Right atrium auricular region (tissue), 2 donors: ENCODE measurements at regions not wholly inside any gene's neighbourhood (a gene's known extent, or its start where the extent isn't known, plus 50 kb on each side); places are given as distances from the start of the nearest gene placed in this dataset.

ENCODE experiments used
- DNase-seq: peaks from one replicate; pipeline ENCODE4 v3.0.0-alpha.2; 2019; ENCODE audit warnings: low spot score
- H3K27ac ChIP-seq, 2 donors: fragments of 200-600 bp; sonication (generic); 1 replicate in 1 of 2; 2 replicates in 1 of 2; pipeline ENCODE4 v1.5.1; 2016 to 2019
- H3K27me3 ChIP-seq, 2 donors: fragments of 200-600 bp; sonication (generic); one replicate each; pipeline versions ENCODE4 v1.5.1 to v1.6.0; 2017 to 2019
- H3K36me3 ChIP-seq: fragments of 200-600 bp; sonication (generic); one replicate; pipeline ENCODE4 v1.5.1; 2016
- H3K4me1 ChIP-seq, 2 donors: fragments of 200-600 bp; sonication (generic); one replicate each; pipeline versions ENCODE4 v1.5.1 to v1.6.0; 2017 to 2019
- H3K4me3 ChIP-seq, 2 donors: fragments of 200-600 bp; sonication (generic); 1 replicate in 1 of 2; 2 replicates in 1 of 2; pipeline ENCODE4 v1.5.1; 2017 to 2019; ENCODE audit warnings: mild to moderate bottlenecking in 1 of 2, moderate library complexity in 1 of 2
- H3K9me3 ChIP-seq, 2 donors: fragments of 200-600 bp; sonication (generic); one replicate each; pipeline ENCODE4 v1.5.1; 2019
- CTCF ChIP-seq, 2 donors: fragments of 200-600 bp; sonication (generic); IDR thresholded peaks; one replicate each; pipeline ENCODE4 v1.5.1; 2019; ENCODE audit warnings: antibody characterized with exemption in 2 of 2

- no peak for DNase-seq
- no peak for TF ChIP-seq CTCF (IDR thresholded peaks at IDR 0.05)
- Histone ChIP-seq H3K36me3 (no peaks in the 10 kb centered on the region), H3K27ac (no peak overlapping the region), H3K4me3 (no peak overlapping the region), H3K4me1 (peaks cover 0 to 9% of the 10 kb centered on the region in 2 donors), H3K9me3 (no peaks in the 10 kb centered on the region), H3K27me3 (no peaks in the 10 kb centered on the region)
Measured at GRCh38 chr1:67947114-67947513, 103.3 kb downstream of the DIRAS3 start.

GRCh38 chr1:67945733-67946374 is 104.6 kb downstream of the DIRAS3 start:
- no peak for DNase-seq
- Histone ChIP-seq H3K36me3 (no peaks in the 10 kb centered on the region), H3K27ac (no peak overlapping the region), H3K27me3 (no peaks in the 10 kb centered on the region), H3K4me1 (peaks cover 0 to 9% of the 10 kb centered on the region in 2 donors), H3K4me3 (no peak overlapping the region), H3K9me3 (no peaks in the 10 kb centered on the region)
- no peak for TF ChIP-seq CTCF (IDR thresholded peaks at IDR 0.05)

GRCh38 chr1:67942274-67942673 is 108.2 kb downstream of the DIRAS3 start:
- Histone ChIP-seq H3K27ac (no peak overlapping the region), H3K9me3 (no peaks in the 10 kb centered on the region), H3K36me3 (no peaks in the 10 kb centered on the region), H3K27me3 (no peaks in the 10 kb centered on the region), H3K4me1 (peaks cover 0 to 19% of the 10 kb centered on the region in 2 donors), H3K4me3 (no peak overlapping the region)
- TF ChIP-seq CTCF (IDR thresholded peaks at IDR 0.05): no peak
- no peak for DNase-seq

DNA sequence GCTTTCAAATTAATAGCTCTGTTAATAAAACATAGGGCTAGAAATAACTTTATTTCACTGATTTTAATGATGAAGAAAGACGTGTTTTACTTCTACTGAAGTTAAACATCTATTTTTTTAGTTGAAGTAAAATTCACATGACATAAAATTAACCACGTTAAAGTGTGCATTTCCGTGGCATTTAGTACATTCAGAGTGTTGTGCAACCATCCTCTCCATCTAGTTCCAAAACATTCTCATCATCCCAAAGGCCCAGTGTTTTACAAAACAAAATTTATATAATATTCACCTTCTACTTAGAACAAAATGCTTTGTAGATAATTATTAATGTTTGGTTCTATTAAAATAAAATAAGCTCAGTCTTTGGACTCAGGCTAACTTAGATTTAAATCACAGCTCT is 108.5 kb upstream of the GNG12 start:
- Histone ChIP-seq H3K9me3 (no peaks in the 10 kb centered on the region), H3K4me3 (no peak overlapping the region), H3K36me3 (no peaks in the 10 kb centered on the region), H3K27me3 (no peaks in the 10 kb centered on the region), H3K4me1 (peaks cover 0 to 19% of the 10 kb centered on the region in 2 donors), H3K27ac (no peak overlapping the region)
- TF ChIP-seq CTCF (IDR thresholded peaks at IDR 0.05): no peak
- DNase-seq: no peak

DNA sequence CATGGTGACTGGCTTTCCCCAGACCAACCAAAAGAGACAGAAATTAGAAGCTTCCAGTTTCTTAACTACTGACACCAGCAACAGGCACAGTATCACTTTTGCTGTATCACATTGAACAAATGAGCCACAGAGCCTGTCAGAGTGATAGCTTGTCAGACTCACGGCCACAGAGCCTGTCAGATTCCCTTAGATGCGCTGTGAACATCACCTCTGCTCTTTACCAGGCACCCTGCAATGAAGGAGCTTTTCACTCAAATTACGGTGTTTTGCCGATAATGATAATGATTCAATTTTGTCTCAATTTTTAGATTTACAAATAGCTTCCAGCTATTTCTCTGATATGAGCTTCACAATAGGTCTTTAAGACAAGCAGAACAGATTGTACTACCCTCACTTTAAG is 107.9 kb upstream of the GNG12 start:
- no peaks in the 10 kb centered on the region for H3K9me3 ChIP-seq
- no peaks in the 10 kb centered on the region for H3K36me3 ChIP-seq
- no peaks in the 10 kb centered on the region for H3K27me3 ChIP-seq
- no peak for TF ChIP-seq CTCF (IDR thresholded peaks at IDR 0.05)
- H3K4me3 ChIP-seq: no peak overlapping the region
- H3K4me1 ChIP-seq: peaks cover 0 to 18% of the 10 kb centered on the region in 2 donors
- no peak overlapping the region for H3K27ac ChIP-seq
- no peak for DNase-seq

DNA sequence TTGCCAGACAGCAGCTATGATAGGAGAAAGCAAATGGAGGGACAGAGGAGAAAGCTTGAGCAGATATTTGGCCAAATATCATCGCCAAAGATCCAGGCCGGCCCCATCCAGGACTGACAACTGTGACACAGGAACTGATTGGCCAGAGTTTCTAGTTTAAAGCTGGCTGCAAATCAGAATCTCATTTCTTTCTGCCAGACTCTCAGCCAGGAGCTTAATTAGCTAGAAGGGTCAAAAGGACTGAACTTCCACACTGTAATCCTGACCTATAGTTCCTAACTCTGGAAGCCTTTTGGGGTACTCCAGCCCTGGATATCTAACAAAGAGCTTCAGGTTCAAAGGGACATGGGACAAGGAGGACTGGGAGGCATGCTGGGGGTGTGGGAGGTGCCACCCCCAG is 106.7 kb upstream of the GNG12 start:
- Histone ChIP-seq H3K4me3 (no peak overlapping the region), H3K27ac (no peak overlapping the region), H3K4me1 (peaks cover 0 to 10% of the 10 kb centered on the region in 2 donors), H3K36me3 (no peaks in the 10 kb centered on the region), H3K27me3 (no peaks in the 10 kb centered on the region), H3K9me3 (no peaks in the 10 kb centered on the region)
- TF ChIP-seq CTCF (IDR thresholded peaks at IDR 0.05): no peak
- no peak for DNase-seq
